CMK (cell line): ENCODE measurements at regions not wholly inside any gene's neighbourhood (a gene's known extent, or its start where the extent isn't known, plus 50 kb on each side); places are given as distances from the start of the nearest gene placed in this dataset.

Experiments used
- DNase-seq: peaks from one replicate; pipeline ENCODE4 v3.0.0-alpha.2; 2010; ENCODE audit warnings: low read depth

DNA sequence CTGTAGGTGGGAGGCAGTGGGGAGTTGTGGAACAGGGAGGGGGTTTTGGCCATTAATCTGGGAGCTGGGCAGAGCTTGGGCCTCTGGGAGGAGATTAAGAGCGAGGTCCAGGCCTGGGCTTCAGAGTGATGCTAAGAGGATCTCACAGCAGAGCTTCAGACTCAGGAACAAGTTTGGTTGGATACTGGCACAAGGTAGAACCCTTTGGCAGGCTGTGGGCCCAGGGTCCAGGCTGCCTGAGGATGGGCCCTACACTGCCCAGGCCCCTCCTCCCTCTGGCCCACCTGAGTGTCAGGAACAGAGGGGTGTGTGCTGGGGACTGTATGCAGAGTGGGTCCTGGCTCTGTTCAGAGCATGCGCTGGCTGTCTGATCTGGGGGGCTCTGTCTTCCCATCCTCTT, 334.9 kb downstream of the CYP26B1 start:
- no peak for DNase-seq

- no peak for DNase-seq
Observed at GRCh38 chr2:71811726-71812125, 335.9 kb downstream of the CYP26B1 start.

GRCh38 chr2:71811157-71811556, 336.5 kb downstream of the CYP26B1 start:
- DNase-seq = no peak

DNA sequence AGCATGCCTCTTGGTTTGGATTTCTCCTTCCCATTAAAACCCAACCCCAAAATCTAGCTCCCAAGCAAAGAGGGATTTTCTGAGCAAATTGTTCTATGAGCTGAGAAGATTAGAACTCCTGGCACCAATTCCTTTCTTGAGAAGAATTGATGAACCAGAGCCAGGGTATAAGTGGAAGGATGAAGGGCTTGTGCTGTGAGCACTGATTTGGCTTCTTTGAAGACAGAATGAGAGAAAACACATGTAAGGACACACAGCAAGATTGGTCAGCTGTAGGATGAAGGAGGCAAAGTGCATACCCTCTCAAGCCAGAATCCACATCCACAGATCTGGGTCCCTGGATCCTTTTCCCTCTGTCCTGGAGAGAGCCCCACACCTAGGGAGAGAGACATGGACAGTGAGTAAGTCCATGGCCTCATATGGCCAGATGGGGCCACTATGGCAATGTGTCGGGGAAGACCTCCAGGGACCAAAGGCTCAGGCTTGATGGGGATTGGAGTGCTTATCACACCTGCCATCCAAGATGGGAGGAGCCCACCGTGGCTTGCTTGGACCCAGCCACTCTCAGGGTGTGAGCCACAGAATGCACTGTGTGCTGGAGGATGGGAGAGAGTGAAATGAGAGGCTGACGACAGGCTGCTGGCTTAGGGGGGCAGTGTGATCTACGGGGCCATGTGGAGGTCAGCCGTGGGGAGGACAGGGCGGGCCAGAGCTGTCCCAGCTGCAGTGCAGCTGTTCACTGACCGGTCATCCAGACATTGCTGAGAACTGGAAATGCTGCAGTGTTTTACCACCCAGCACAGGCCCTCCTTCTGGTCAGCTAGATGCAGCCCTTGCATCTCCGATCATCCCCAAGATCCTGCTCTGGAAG, 339.8 kb downstream of the CYP26B1 start:
- no peak for DNase-seq

GRCh38 chr2:71806432-71806831, 341.2 kb downstream of the CYP26B1 start:
- no peak for DNase-seq

DNA sequence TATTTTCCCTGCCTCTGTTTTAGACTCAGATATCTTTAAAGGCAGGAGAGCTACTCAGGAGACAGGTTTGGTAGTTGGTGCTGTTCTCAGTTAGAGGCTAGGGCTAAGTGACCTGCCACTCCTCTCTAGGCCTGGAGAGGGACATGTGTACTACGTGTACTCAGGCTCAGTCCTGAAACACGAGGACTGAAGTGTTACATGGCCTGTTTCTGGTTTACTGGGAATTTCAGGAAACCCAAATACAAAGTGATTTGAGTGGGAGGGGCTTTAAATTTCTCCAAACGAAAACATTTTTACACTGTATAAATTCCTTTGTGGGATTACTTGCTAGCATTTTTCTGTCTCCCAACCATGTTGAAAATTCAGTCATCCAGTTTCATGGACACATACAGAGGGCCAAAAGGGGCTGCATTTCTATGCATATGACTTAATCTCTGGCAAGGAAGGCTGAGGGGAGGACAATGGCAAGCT, 343.3 kb downstream of the CYP26B1 start:
- no peak for DNase-seq

GRCh38 chr2:71803398-71803797, 344.3 kb downstream of the CYP26B1 start:
- no peak for DNase-seq

- DNase-seq = no peak
Observed at GRCh38 chr2:71802556-71802955, 345.1 kb downstream of the CYP26B1 start.

GRCh38 chr2:71801969-71802368, 345.7 kb downstream of the CYP26B1 start:
- DNase-seq = peak; percentile 4

DNA sequence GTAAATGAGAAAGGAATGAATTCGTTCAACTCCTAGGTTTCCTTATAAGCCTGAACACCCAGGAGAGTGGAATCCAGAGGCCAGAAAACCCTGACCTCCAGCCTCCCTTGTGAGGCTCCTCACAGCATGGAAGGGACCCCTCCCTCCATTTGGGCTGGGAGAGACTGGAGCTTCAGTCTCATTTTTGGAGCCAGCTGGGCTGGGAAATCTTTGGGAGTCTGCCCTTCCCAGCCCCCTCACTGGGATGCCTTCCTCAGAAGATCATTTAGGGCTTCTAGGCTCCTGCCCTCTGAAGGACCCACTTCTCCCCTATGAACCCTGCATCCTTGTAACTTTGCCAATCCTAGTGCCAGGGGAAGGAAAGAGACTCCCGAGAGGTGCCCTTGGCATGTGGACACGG, 346.1 kb downstream of the CYP26B1 start:
- no peak for DNase-seq

- DNase-seq = no peak
Observed at GRCh38 chr2:71800851-71801250, 346.8 kb downstream of the CYP26B1 start.

DNA sequence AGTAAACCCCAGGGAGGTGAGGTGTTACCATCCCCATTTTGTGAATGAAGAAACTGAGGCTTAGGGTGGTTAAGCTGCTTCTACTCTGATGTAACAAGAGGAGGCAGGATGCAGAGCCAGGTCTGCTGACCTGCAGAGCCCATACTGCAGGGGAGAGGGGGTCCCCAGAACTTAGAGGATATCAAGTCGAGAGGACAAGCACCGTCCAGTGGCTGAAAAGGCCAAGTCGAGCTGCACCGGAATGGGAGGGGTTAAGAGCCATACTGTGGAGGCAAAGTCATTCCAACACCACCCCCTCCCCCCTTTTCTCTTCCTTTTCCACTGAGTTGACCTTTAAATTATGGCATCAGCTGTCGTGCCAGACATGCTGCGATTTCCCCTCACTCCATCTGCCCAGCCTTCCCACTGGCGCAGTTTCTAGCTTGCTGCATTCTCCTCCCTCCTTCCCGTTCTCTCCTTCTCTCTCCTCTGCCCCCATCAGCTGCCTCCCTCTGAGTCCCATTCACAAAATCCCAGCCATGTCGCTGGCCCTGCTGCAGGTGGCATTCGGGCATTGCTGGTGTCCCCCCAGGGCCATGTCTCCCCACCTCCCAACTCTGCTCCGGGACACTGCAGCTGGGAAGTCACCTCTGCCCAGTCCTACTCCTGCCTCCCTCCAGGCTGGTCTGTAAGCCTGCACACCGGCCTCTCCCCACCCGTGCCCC, 346.9 kb downstream of the DYSF start:
- DNase-seq = no peak

DNA sequence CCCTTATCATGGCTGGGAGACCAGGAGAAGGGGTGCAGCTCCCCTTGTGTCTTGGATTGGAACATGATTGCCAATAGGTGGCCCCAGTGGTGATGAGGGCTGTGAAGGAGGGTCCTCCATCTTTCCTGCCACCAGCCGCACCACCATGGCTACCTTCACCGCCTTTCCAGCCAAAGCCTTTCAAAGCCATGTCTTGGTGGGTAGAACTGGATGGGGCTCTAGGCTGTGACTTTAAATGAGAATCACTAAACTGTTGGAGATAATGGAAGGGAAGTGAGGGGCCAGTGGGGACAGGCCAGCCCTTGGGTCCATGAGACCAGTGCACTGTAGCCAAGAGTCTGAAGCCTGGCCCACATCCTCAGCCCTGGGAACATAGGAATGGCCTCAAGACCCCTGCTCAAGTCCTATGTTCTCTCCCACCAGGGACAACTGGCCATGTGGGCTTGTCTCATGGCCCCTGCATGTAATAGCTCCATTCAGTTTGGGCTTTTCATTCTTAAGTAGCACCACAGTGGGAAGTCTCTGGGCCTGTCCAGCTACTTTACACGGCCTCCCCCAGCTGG, 345.7 kb downstream of the DYSF start:
- DNase-seq = no peak

GRCh38 chr2:71798266-71799012, 345.1 kb downstream of the DYSF start:
- peak; percentile 24 for DNase-seq

GRCh38 chr2:71797035-71797810, 343.9 kb downstream of the DYSF start:
- no peak for DNase-seq

- DNase-seq = no peak
Observed at GRCh38 chr2:71796174-71796593, 342.8 kb downstream of the DYSF start.

GRCh38 chr2:71795486-71795885, 342.1 kb downstream of the DYSF start:
- no peak for DNase-seq

- DNase-seq = no peak
Observed at GRCh38 chr2:71794611-71795010, 341.2 kb downstream of the DYSF start.

DNA sequence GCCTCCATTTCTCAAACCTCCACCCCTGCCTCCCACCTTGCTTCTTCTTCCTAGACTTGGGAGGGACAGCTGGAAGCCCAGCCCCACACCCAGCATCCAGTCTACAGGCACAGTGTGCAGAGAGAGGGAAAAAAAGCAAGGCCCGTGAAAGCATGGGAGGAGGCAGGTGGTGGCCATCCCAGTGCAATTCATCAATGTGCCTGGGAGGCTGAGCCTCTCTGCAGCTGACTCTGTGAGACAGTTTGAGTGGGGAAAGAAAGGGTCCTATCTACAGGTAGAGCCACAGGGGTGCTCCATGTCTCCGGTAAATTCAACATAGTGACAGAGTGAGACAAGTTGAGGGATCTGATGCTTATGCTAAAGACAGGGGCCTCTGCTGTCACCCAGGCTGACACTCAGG, 340.6 kb downstream of the DYSF start:
- no peak for DNase-seq

- DNase-seq = no peak
Observed at GRCh38 chr2:71792926-71793761, 339.8 kb downstream of the DYSF start.
